Parathyroid adenoma (tissue), 2 donors: ENCODE measurements at regions not wholly inside any gene's neighbourhood (a gene's known extent, or its start where the extent isn't known, plus 50 kb on each side); places are given as distances from the start of the nearest gene placed in this dataset.

ENCODE experiments used
- H2AFZ ChIP-seq: fragments of 300-600 bp; sonication (generic); one replicate; pipeline ENCODE4 v1.7.0; 2017; ENCODE audit warnings: antibody characterized with exemption, mild to moderate bottlenecking
- H3K27ac ChIP-seq: fragments of 300-600 bp; sonication (generic); one replicate; pipeline ENCODE4 v1.7.0; 2017
- H3K27me3 ChIP-seq: fragments of 300-600 bp; sonication (generic); one replicate; pipeline ENCODE4 v1.7.0; 2017; ENCODE audit warnings: low read length; ENCODE audit not compliant: control insufficient read depth, insufficient read depth
- H3K36me3 ChIP-seq: fragments of 300-600 bp; sonication (generic); one replicate; pipeline ENCODE4 v1.7.0; 2017; ENCODE audit warnings: low read length; ENCODE audit not compliant: control insufficient read depth, insufficient read depth
- H3K4me1 ChIP-seq: fragments of 300-600 bp; sonication (generic); one replicate; pipeline ENCODE4 v1.7.0; 2017; ENCODE audit warnings: control low read depth
- H3K4me2 ChIP-seq: fragments of 300-600 bp; sonication (generic); one replicate; pipeline ENCODE4 v1.7.0; 2017; ENCODE audit warnings: low read length
- H3K4me3 ChIP-seq: fragments of 300-600 bp; sonication (generic); one replicate; pipeline ENCODE4 v1.7.0; 2017; ENCODE audit warnings: low read depth, low read length
- H3K79me2 ChIP-seq: fragments of 300-600 bp; sonication (generic); one replicate; pipeline ENCODE4 v1.7.0; 2017; ENCODE audit warnings: control low read depth
- H3K9ac ChIP-seq: fragments of 300-600 bp; sonication (generic); one replicate; pipeline ENCODE4 v1.7.0; 2017; ENCODE audit warnings: mild to moderate bottlenecking
- H3K9me3 ChIP-seq: fragments of 300-600 bp; sonication (generic); one replicate; pipeline ENCODE4 v1.7.0; 2017; ENCODE audit warnings: low read length; ENCODE audit not compliant: control insufficient read depth
- CTCF ChIP-seq: fragments of 300-600 bp; sonication (generic); IDR thresholded peaks from one replicate; pipeline ENCODE4 v1.7.0; 2017; ENCODE audit warnings: antibody characterized with exemption, mild to moderate bottlenecking
- donor health status: primary hyperparathyroidism.

GRCh38 chr2:72004976-72005375 lies 142.7 kb downstream of the CYP26B1 start:
- TF ChIP-seq CTCF: no peak
- no peak overlapping the region for H3K4me3 ChIP-seq
- no peaks in the 10 kb centered on the region for H3K79me2 ChIP-seq
- no peak overlapping the region for H3K4me2 ChIP-seq
- no peaks in the 10 kb centered on the region for H3K4me1 ChIP-seq
- H2AFZ ChIP-seq: no peak overlapping the region
- no peak overlapping the region for H3K27ac ChIP-seq
- H3K36me3 ChIP-seq: no peaks in the 10 kb centered on the region
- H3K9ac ChIP-seq: no peak overlapping the region
- no peaks in the 10 kb centered on the region for H3K9me3 ChIP-seq
- H3K27me3 ChIP-seq: no peaks in the 10 kb centered on the region

- no peak overlapping the region for H3K4me3 ChIP-seq
- H3K9me3 ChIP-seq: no peaks in the 10 kb centered on the region
- TF ChIP-seq CTCF: no peak
- no peak overlapping the region for H3K9ac ChIP-seq
- H2AFZ ChIP-seq: no peak overlapping the region
- no peak overlapping the region for H3K27ac ChIP-seq
- H3K4me2 ChIP-seq: no peak overlapping the region
- H3K27me3 ChIP-seq: no peaks in the 10 kb centered on the region
- H3K36me3 ChIP-seq: no peaks in the 10 kb centered on the region
- H3K4me1 ChIP-seq: no peaks in the 10 kb centered on the region
- no peaks in the 10 kb centered on the region for H3K79me2 ChIP-seq
Measured at GRCh38 chr2:72004201-72004915, 143.3 kb downstream of the CYP26B1 start.

- no peak overlapping the region for H3K9ac ChIP-seq
- no peak for TF ChIP-seq CTCF
- H3K36me3 ChIP-seq: no peaks in the 10 kb centered on the region
- H3K4me3 ChIP-seq: no peak overlapping the region
- H3K27ac ChIP-seq: no peak overlapping the region
- H2AFZ ChIP-seq: no peak overlapping the region
- no peaks in the 10 kb centered on the region for H3K9me3 ChIP-seq
- no peak overlapping the region for H3K4me2 ChIP-seq
- H3K79me2 ChIP-seq: no peaks in the 10 kb centered on the region
- no peaks in the 10 kb centered on the region for H3K27me3 ChIP-seq
- H3K4me1 ChIP-seq: no peaks in the 10 kb centered on the region
Measured at GRCh38 chr2:72003796-72004195, 143.9 kb downstream of the CYP26B1 start.

- Histone ChIP-seq H3K4me2 (no peak overlapping the region), H3K27ac (no peak overlapping the region), H3K79me2 (no peaks in the 10 kb centered on the region), H3K9me3 (no peaks in the 10 kb centered on the region), H3K4me3 (no peak overlapping the region), H3K4me1 (no peaks in the 10 kb centered on the region), H2AFZ (no peak overlapping the region), H3K36me3 (no peaks in the 10 kb centered on the region), H3K9ac (no peak overlapping the region), H3K27me3 (no peaks in the 10 kb centered on the region)
- TF ChIP-seq CTCF: no peak
Measured at GRCh38 chr2:72003124-72003523, 144.5 kb downstream of the CYP26B1 start.
